GM18519 (cell line): ENCODE measurements at regions not wholly inside any gene's neighbourhood (a gene's known extent, or its start where the extent isn't known, plus 50 kb on each side); places are given as distances from the start of the nearest gene placed in this dataset.

Experiments used
- ATAC-seq: cut with Tn5 transposase; IDR thresholded peaks from one replicate; pipeline ENCODE4 v1.9.1; 2021; ENCODE audit warnings: mild to moderate bottlenecking, moderate library complexity; ENCODE audit not compliant: unreplicated experiment, low FRiP score

- ATAC-seq: no peak
These were observed 140.5 kb upstream of the OPRM1 start for GRCh38 chr6:153898360-153899059.

- ATAC-seq: no peak
These were observed 156.6 kb upstream of the OPRM1 start for GRCh38 chr6:153882411-153882810.

GRCh38 chr6:153873541-153873940 lies 165.5 kb upstream of the OPRM1 start:
- no peak for ATAC-seq

- ATAC-seq: no peak
These were observed 166.1 kb upstream of the OPRM1 start for GRCh38 chr6:153872946-153873345.

- ATAC-seq: no peak
These were observed 176.1 kb upstream of the OPRM1 start for GRCh38 chr6:153862927-153863326.

GRCh38 chr6:153862139-153862538 lies 176.9 kb upstream of the OPRM1 start:
- ATAC-seq: no peak

- peak; percentile 82 for ATAC-seq
These were observed 180.5 kb upstream of the OPRM1 start for GRCh38 chr6:153858529-153858928.

GRCh38 chr6:153856929-153857376 lies 182.1 kb upstream of the OPRM1 start:
- ATAC-seq: no peak

- no peak for ATAC-seq
These were observed 186.6 kb upstream of the OPRM1 start for GRCh38 chr6:153852481-153852880.

GRCh38 chr6:153852034-153852433 lies 187.0 kb upstream of the OPRM1 start:
- ATAC-seq: no peak

- ATAC-seq: no peak
These were observed 189.8 kb upstream of the OPRM1 start for GRCh38 chr6:153849072-153849779.

- no peak for ATAC-seq
These were observed 195.6 kb upstream of the OPRM1 start for GRCh38 chr6:153843420-153843819.

GRCh38 chr6:153842491-153842890 lies 196.5 kb upstream of the OPRM1 start:
- no peak for ATAC-seq

- ATAC-seq: no peak
These were observed 198.8 kb upstream of the OPRM1 start for GRCh38 chr6:153840039-153840850.

- ATAC-seq: no peak
These were observed 206.5 kb upstream of the OPRM1 start for GRCh38 chr6:153832543-153832942.

- no peak for ATAC-seq
These were observed 207.5 kb upstream of the OPRM1 start for GRCh38 chr6:153831350-153832078.

GRCh38 chr6:153817173-153817572 lies 221.9 kb upstream of the OPRM1 start:
- ATAC-seq: no peak

- no peak for ATAC-seq
These were observed 222.7 kb upstream of the OPRM1 start for GRCh38 chr6:153816366-153816765.

- no peak for ATAC-seq
These were observed 224.9 kb upstream of the OPRM1 start for GRCh38 chr6:153814136-153814535.

- no peak for ATAC-seq
These were observed 234.2 kb upstream of the OPRM1 start for GRCh38 chr6:153804755-153805330.
